OCI-LY1 (cell line): ENCODE measurements at regions not wholly inside any gene's neighbourhood (a gene's known extent, or its start where the extent isn't known, plus 50 kb on each side); places are given as distances from the start of the nearest gene placed in this dataset.

ENCODE experiments used
- H2AFZ ChIP-seq: fragments of 200-600 bp; sonication (generic), shearing (Covaris generic); 2 replicates; pipeline ENCODE4 v1.6.0; 2014; ENCODE audit warnings: antibody characterized with exemption, mild to moderate bottlenecking, low read length
- H3F3A ChIP-seq: fragments of 200-600 bp; sonication (generic), shearing (Covaris generic); 2 replicates; pipeline ENCODE4 v1.6.0; 2014; ENCODE audit warnings: mild to moderate bottlenecking, antibody characterized with exemption, low read length, moderate library complexity; ENCODE audit not compliant: insufficient read depth
- H3K27ac ChIP-seq: fragments of 200-600 bp; sonication (generic); 2 replicates; pipeline ENCODE4 v1.5.1; 2014; ENCODE audit warnings: low read length, mixed run types, mild to moderate bottlenecking, low read depth; ENCODE audit not compliant: poor library complexity, severe bottlenecking
- H3K27me3 ChIP-seq: fragments of 200-600 bp; sonication (generic); 2 replicates; pipeline ENCODE4 v1.6.0; 2014; ENCODE audit warnings: antibody characterized with exemption, mild to moderate bottlenecking, low read length, moderate library complexity; ENCODE audit not compliant: insufficient read depth
- H3K36me3 ChIP-seq: fragments of 200-600 bp; sonication (generic); 2 replicates; pipeline ENCODE4 v1.6.1; 2014; ENCODE audit warnings: mild to moderate bottlenecking, antibody characterized with exemption, low read length, moderate library complexity, mixed read lengths; ENCODE audit not compliant: insufficient read depth
- H3K4me1 ChIP-seq: fragments of 200-600 bp; sonication (generic); 2 replicates; pipeline ENCODE4 v1.5.1; 2014; ENCODE audit warnings: mild to moderate bottlenecking, low read length, moderate library complexity; ENCODE audit not compliant: insufficient read depth, severe bottlenecking
- H3K4me2 ChIP-seq: fragments of 200-600 bp; sonication (generic), shearing (Covaris generic); 2 replicates; pipeline ENCODE4 v1.6.1; 2014; ENCODE audit warnings: low read length
- H3K4me3 ChIP-seq: fragments of 200-600 bp; sonication (generic); 2 replicates; pipeline ENCODE4 v1.5.1; 2014; ENCODE audit warnings: low read length, low read depth, mild to moderate bottlenecking, mixed read lengths; ENCODE audit not compliant: poor library complexity, severe bottlenecking
- H3K79me2 ChIP-seq: fragments of 200-600 bp; shearing (Covaris generic); 2 replicates; pipeline ENCODE4 v1.6.1; 2016; ENCODE audit warnings: mixed run types, low read length, mixed read lengths; ENCODE audit not compliant: insufficient read depth
- H3K9ac ChIP-seq: fragments of 200-600 bp; sonication (generic), shearing (Covaris generic); 2 replicates; pipeline ENCODE4 v1.6.1; 2014; ENCODE audit warnings: mild to moderate bottlenecking, low read length, mixed read lengths
- H3K9me2 ChIP-seq: fragments of 200-600 bp; sonication (generic), shearing (Covaris generic); 2 replicates; pipeline ENCODE4 v1.6.1; 2014; ENCODE audit warnings: low read depth, mild to moderate bottlenecking, low read length, mixed read lengths
- H3K9me3 ChIP-seq: fragments of 200-600 bp; shearing (Covaris generic); 2 replicates; pipeline ENCODE4 v1.6.1; 2014; ENCODE audit warnings: low read length, mixed read lengths
- H4K20me1 ChIP-seq: fragments of 200-600 bp; sonication (generic), shearing (Covaris generic); 2 replicates; pipeline ENCODE4 v1.6.0; 2016; ENCODE audit warnings: mild to moderate bottlenecking, low read length; ENCODE audit not compliant: insufficient read depth
- CTCF ChIP-seq: fragments of 200-600 bp; sonication (generic), shearing (Covaris generic); IDR thresholded peaks from 2 replicates; pipeline ENCODE4 v1.5.1; 2017; ENCODE audit warnings: mild to moderate bottlenecking, antibody characterized with exemption, low read length, moderate library complexity, mixed read lengths
- EZH2 ChIP-seq: fragments of 200-600 bp; sonication (generic), shearing (Covaris generic); IDR thresholded peaks from 2 replicates; pipeline ENCODE4 v1.8.0; 2017; ENCODE audit warnings: borderline replicate concordance, mixed run types, mild to moderate bottlenecking, antibody characterized with exemption, low read length, moderate library complexity, mixed read lengths

- Histone ChIP-seq H3K27me3 (no peaks in the 10 kb centered on the region), H4K20me1 (no peaks in the 10 kb centered on the region), H3F3A (no peaks in the 10 kb centered on the region), H3K9me3 (no peaks in the 10 kb centered on the region), H3K79me2 (no peaks in the 10 kb centered on the region), H3K27ac (no peak overlapping the region), H2AFZ (no peak overlapping the region), H3K4me1 (peaks cover 34% of the 10 kb centered on the region), H3K4me3 (no peak overlapping the region), H3K36me3 (no peaks in the 10 kb centered on the region), H3K9me2 (no peaks in the 10 kb centered on the region), H3K4me2 (no peak overlapping the region), H3K9ac (no peak overlapping the region)
- TF ChIP-seq CTCF: no peak
- TF ChIP-seq EZH2: no peak
Measured at GRCh38 chr7:11319491-11320274, 346.0 kb downstream of the PHF14 start.
